ENCODE measurements at regions not wholly inside any gene's neighbourhood (a gene's known extent, or its start where the extent isn't known, plus 50 kb on each side); places are given as distances from the start of the nearest gene placed in this dataset.
"Not testable (repeated sequence)": the region's sequence is repeated elsewhere in the genome, so short reads cannot be mapped to it uniquely, and the experiment has no call there.

- not testable (repeated sequence) for TF ChIP-seq POLR2AphosphoS5 (IDR thresholded peaks at IDR 0.05; ENCODE audit: low read depth); SPI1 (IDR thresholded peaks at IDR 0.05; ENCODE audit: borderline replicate concordance, low read depth)
Measured at GRCh38 chr1:199843096-199843495, 184.4 kb upstream of the NR5A2 start.

Measured in HL-60 (cell line).